ENCODE measurements at regions not wholly inside any gene's neighbourhood (a gene's known extent, or its start where the extent isn't known, plus 50 kb on each side); places are given as distances from the start of the nearest gene placed in this dataset.

DNA sequence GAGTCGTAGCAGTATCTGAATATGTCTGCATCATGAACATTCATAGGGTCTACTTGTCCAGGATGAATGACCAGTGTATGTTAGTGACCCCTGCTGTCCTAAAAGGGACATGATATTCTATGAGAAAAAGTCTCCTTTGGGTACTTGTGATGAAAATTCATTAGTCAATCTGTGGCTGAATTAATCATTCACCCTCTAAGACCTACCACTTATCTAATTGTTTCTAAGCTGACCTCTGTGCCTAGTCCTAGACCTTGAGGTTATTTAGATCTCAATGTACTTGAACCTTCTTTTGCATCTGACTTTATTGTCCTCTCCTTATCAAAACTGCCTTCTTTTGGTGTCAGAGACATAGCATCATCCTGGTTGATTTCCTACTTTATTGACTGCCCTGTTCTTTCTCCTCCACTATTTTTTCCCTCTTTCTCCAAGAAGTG is 799.3 kb downstream of the DIPK2A start:
- H3K9ac ChIP-seq (ENCODE audit: low read length): no peak overlapping the region
- H3K4me3 ChIP-seq (ENCODE audit: low read length): no peak overlapping the region
- no peaks in the 10 kb centered on the region for H3K36me3 ChIP-seq (ENCODE audit: control insufficient read depth, insufficient read depth, low read length)
- H3K27me3 ChIP-seq (ENCODE audit: control insufficient read depth, insufficient read depth, low read length): no peaks in the 10 kb centered on the region
- H3K27ac ChIP-seq (ENCODE audit: low read depth, low read length): no peak overlapping the region
- no peaks in the 10 kb centered on the region for H3K4me1 ChIP-seq (ENCODE audit: control insufficient read depth, insufficient read depth, low read length)

DNA sequence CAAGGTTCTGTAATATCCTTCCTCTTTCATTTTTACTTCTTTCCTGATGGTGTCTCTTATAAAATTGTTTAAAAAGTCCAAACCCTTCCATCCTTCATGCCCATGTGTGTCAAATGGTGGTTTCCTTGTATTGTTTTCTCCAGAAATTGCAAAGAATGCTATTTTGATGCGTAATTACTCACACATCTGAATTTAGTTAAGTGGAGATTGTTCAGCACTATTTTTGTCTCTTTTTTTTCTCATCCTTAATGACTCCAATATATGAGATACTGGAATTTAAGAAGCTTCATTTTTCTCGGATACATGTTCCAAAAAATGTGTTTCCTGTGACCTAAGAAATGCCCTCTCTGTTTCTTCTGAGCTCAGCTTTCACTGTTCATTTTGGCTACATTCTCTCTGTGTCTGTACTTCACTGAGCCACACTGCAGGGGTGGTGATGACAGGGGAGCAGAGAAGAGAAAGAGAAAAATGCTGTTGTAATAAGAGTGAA is 799.8 kb downstream of the DIPK2A start:
- Histone ChIP-seq H3K27ac (ENCODE audit: low read depth, low read length) (no peak overlapping the region), H3K36me3 (ENCODE audit: control insufficient read depth, insufficient read depth, low read length) (no peaks in the 10 kb centered on the region), H3K4me1 (ENCODE audit: control insufficient read depth, insufficient read depth, low read length) (no peaks in the 10 kb centered on the region), H3K9ac (ENCODE audit: low read length) (no peak overlapping the region), H3K27me3 (ENCODE audit: control insufficient read depth, insufficient read depth, low read length) (no peaks in the 10 kb centered on the region), H3K4me3 (ENCODE audit: low read length) (no peak overlapping the region)

- no peak overlapping the region for H3K27ac ChIP-seq (ENCODE audit: low read depth, low read length)
- H3K4me3 ChIP-seq (ENCODE audit: low read length): no peak overlapping the region
- no peaks in the 10 kb centered on the region for H3K27me3 ChIP-seq (ENCODE audit: control insufficient read depth, insufficient read depth, low read length)
- no peaks in the 10 kb centered on the region for H3K36me3 ChIP-seq (ENCODE audit: control insufficient read depth, insufficient read depth, low read length)
- no peaks in the 10 kb centered on the region for H3K4me1 ChIP-seq (ENCODE audit: control insufficient read depth, insufficient read depth, low read length)
- H3K9ac ChIP-seq (ENCODE audit: low read length): no peak overlapping the region
Measured at GRCh38 chr3:144772372-144772771, 800.7 kb downstream of the DIPK2A start.

GRCh38 chr3:144773350-144773749 is 801.7 kb downstream of the DIPK2A start:
- Histone ChIP-seq H3K36me3 (ENCODE audit: control insufficient read depth, insufficient read depth, low read length) (no peaks in the 10 kb centered on the region), H3K4me3 (ENCODE audit: low read length) (no peak overlapping the region), H3K27me3 (ENCODE audit: control insufficient read depth, insufficient read depth, low read length) (no peaks in the 10 kb centered on the region), H3K9ac (ENCODE audit: low read length) (no peak overlapping the region), H3K27ac (ENCODE audit: low read depth, low read length) (no peak overlapping the region), H3K4me1 (ENCODE audit: control insufficient read depth, insufficient read depth, low read length) (no peaks in the 10 kb centered on the region)

DNA sequence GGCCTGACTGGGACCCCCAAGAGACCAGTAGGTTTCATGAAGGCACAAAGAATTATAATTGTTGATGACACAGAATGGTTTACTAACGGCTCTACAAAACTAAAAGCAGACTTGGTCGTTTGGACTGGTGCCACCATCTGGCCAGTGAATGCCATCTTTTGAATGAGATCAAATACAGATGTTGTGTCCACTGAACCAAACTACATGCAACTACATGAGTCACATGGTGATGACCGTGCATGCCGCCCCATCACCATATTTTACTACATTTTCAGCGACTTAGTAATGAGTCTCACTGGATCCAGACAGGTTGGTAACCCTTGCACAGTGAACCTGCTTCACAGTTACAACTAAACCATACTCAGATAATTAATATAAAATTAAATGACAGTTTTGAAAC is 803.3 kb downstream of the DIPK2A start:
- Histone ChIP-seq H3K27ac (ENCODE audit: low read depth, low read length) (no peak overlapping the region), H3K4me3 (ENCODE audit: low read length) (no peak overlapping the region), H3K36me3 (ENCODE audit: control insufficient read depth, insufficient read depth, low read length) (no peaks in the 10 kb centered on the region), H3K9ac (ENCODE audit: low read length) (no peak overlapping the region), H3K4me1 (ENCODE audit: control insufficient read depth, insufficient read depth, low read length) (no peaks in the 10 kb centered on the region), H3K27me3 (ENCODE audit: control insufficient read depth, insufficient read depth, low read length) (no peaks in the 10 kb centered on the region)

GRCh38 chr3:144775551-144775950 is 803.9 kb downstream of the DIPK2A start:
- Histone ChIP-seq H3K36me3 (ENCODE audit: control insufficient read depth, insufficient read depth, low read length) (no peaks in the 10 kb centered on the region), H3K4me3 (ENCODE audit: low read length) (no peak overlapping the region), H3K9ac (ENCODE audit: low read length) (no peak overlapping the region), H3K27me3 (ENCODE audit: control insufficient read depth, insufficient read depth, low read length) (no peaks in the 10 kb centered on the region), H3K4me1 (ENCODE audit: control insufficient read depth, insufficient read depth, low read length) (no peaks in the 10 kb centered on the region), H3K27ac (ENCODE audit: low read depth, low read length) (no peak overlapping the region)

DNA sequence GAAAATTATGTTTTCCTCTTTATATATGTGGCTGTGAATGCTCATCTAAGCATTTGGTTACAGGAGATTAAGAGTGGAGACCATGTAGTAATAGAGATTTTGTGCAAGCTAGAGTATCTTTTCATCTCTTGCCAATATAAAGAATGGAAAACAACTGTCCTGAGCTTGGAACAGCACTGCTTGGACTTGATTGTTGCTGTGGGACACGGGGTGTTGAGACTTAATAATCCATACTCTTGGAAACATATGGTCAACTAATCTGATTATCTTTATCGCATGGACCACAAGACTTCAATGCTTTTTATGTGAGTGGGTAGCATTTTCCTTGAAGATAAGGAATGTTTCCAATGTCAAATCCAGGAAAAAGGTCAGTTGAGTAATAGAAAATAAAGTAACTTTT is 806.3 kb downstream of the DIPK2A start:
- H3K27me3 ChIP-seq (ENCODE audit: control insufficient read depth, insufficient read depth, low read length): no peaks in the 10 kb centered on the region
- H3K9ac ChIP-seq (ENCODE audit: low read length): no peak overlapping the region
- no peak overlapping the region for H3K27ac ChIP-seq (ENCODE audit: low read depth, low read length)
- no peaks in the 10 kb centered on the region for H3K4me1 ChIP-seq (ENCODE audit: control insufficient read depth, insufficient read depth, low read length)
- no peaks in the 10 kb centered on the region for H3K36me3 ChIP-seq (ENCODE audit: control insufficient read depth, insufficient read depth, low read length)
- no peak overlapping the region for H3K4me3 ChIP-seq (ENCODE audit: low read length)

DNA sequence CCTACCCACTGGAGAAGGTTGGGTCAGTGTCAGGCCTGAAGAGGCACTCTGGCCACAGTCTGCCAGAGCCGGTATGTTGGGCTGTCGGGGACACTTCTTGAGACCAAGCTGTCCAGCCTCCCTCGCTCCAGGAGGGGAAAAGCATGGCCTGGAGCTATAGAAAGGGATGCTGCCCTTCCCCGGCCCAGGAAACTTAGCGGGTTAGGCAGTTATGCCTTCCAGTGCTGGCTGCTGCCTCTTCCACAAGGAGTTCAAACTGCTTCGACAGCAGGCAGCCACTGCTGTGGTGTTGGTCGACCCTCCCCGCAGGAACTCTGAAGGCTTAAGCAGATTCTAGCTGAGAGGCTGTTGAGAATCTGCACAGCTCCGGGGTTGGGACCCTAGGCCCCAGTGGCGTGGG is 819.4 kb downstream of the DIPK2A start:
- H3K36me3 ChIP-seq (ENCODE audit: control insufficient read depth, insufficient read depth, low read length): no peaks in the 10 kb centered on the region
- no peaks in the 10 kb centered on the region for H3K27me3 ChIP-seq (ENCODE audit: control insufficient read depth, insufficient read depth, low read length)
- no peak overlapping the region for H3K4me3 ChIP-seq (ENCODE audit: low read length)
- H3K4me1 ChIP-seq (ENCODE audit: control insufficient read depth, insufficient read depth, low read length): no peaks in the 10 kb centered on the region
- no peak overlapping the region for H3K9ac ChIP-seq (ENCODE audit: low read length)
- no peak overlapping the region for H3K27ac ChIP-seq (ENCODE audit: low read depth, low read length)

DNA sequence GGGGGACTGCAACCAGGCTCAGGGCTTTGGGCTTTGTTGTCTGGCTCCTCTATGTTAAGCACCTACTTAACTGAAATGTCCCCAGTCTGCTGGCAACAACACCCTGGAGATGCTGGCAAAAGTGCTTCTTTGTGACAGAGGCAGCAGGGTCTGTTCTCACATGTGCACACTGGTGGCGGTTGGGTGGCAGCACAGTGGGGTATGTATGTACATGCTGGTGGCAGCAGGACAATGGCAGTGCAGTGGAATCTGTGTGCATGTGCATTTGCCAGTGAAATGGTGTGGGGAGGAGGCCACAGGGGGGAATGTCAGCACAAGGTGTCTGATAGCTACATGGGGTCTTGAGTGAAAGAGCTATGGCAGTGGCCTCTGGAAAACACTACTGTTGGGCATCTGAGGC is 830.3 kb downstream of the DIPK2A start:
- Histone ChIP-seq H3K9ac (ENCODE audit: low read length) (no peak overlapping the region), H3K27ac (ENCODE audit: low read depth, low read length) (no peak overlapping the region), H3K36me3 (ENCODE audit: control insufficient read depth, insufficient read depth, low read length) (no peaks in the 10 kb centered on the region), H3K4me3 (ENCODE audit: low read length) (no peak overlapping the region), H3K27me3 (ENCODE audit: control insufficient read depth, insufficient read depth, low read length) (no peaks in the 10 kb centered on the region), H3K4me1 (ENCODE audit: control insufficient read depth, insufficient read depth, low read length) (no peaks in the 10 kb centered on the region)

DNA sequence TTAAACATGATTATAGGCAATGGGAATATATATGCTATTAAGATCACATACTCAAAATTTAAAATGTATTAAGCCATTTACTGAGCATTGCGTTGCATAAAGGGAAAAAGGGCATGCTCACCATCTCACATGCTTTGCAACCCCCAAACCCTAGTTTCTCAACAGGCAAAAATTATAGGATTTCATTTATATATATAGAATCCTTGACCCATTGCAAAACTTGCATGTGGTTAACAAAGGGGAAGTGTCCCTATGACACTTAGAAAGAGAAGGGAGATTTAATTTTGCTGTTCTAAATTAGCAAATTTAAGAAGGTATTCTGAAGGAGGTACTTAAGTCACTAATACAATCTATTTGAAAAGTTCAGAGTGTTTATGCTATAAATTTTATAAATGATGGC is 837.8 kb downstream of the DIPK2A start:
- H3K27me3 ChIP-seq (ENCODE audit: control insufficient read depth, insufficient read depth, low read length): no peaks in the 10 kb centered on the region
- no peak overlapping the region for H3K4me3 ChIP-seq (ENCODE audit: low read length)
- no peaks in the 10 kb centered on the region for H3K36me3 ChIP-seq (ENCODE audit: control insufficient read depth, insufficient read depth, low read length)
- H3K4me1 ChIP-seq (ENCODE audit: control insufficient read depth, insufficient read depth, low read length): no peaks in the 10 kb centered on the region
- H3K9ac ChIP-seq (ENCODE audit: low read length): no peak overlapping the region
- no peak overlapping the region for H3K27ac ChIP-seq (ENCODE audit: low read depth, low read length)

DNA sequence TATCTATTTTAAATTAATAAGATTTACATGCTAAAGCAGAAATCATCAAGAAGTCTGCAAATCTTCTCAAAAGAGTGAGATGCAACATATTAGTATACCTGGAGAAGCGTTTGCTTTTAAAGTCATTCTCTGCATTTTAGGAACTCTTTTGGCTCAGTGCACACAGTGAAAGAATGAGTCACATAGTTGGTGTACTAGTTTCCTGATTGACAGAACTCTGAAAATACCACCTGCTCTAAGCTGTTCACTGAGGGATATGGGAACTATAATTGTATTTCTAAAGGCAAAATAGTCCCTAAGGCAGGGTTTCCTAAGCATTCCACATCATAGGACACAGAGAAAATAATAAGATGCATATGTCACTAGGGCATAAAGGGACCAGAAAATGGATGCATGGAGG is 838.5 kb downstream of the DIPK2A start:
- no peaks in the 10 kb centered on the region for H3K4me1 ChIP-seq (ENCODE audit: control insufficient read depth, insufficient read depth, low read length)
- H3K27ac ChIP-seq (ENCODE audit: low read depth, low read length): no peak overlapping the region
- H3K36me3 ChIP-seq (ENCODE audit: control insufficient read depth, insufficient read depth, low read length): no peaks in the 10 kb centered on the region
- no peak overlapping the region for H3K9ac ChIP-seq (ENCODE audit: low read length)
- H3K4me3 ChIP-seq (ENCODE audit: low read length): no peak overlapping the region
- H3K27me3 ChIP-seq (ENCODE audit: control insufficient read depth, insufficient read depth, low read length): no peaks in the 10 kb centered on the region

GRCh38 chr3:144815655-144816054 is 844.0 kb downstream of the DIPK2A start:
- no peak overlapping the region for H3K4me3 ChIP-seq (ENCODE audit: low read length)
- no peaks in the 10 kb centered on the region for H3K27me3 ChIP-seq (ENCODE audit: control insufficient read depth, insufficient read depth, low read length)
- no peak overlapping the region for H3K27ac ChIP-seq (ENCODE audit: low read depth, low read length)
- H3K9ac ChIP-seq (ENCODE audit: low read length): no peak overlapping the region
- H3K36me3 ChIP-seq (ENCODE audit: control insufficient read depth, insufficient read depth, low read length): no peaks in the 10 kb centered on the region
- H3K4me1 ChIP-seq (ENCODE audit: control insufficient read depth, insufficient read depth, low read length): no peaks in the 10 kb centered on the region

- Histone ChIP-seq H3K4me1 (ENCODE audit: control insufficient read depth, insufficient read depth, low read length) (no peaks in the 10 kb centered on the region), H3K4me3 (ENCODE audit: low read length) (no peak overlapping the region), H3K27ac (ENCODE audit: low read depth, low read length) (no peak overlapping the region), H3K36me3 (ENCODE audit: control insufficient read depth, insufficient read depth, low read length) (no peaks in the 10 kb centered on the region), H3K9ac (ENCODE audit: low read length) (no peak overlapping the region), H3K27me3 (ENCODE audit: control insufficient read depth, insufficient read depth, low read length) (no peaks in the 10 kb centered on the region)
Measured at GRCh38 chr3:144816323-144816722, 844.7 kb downstream of the DIPK2A start.
